PC-9 (cell line): ENCODE measurements at regions not wholly inside any gene's neighbourhood (a gene's known extent, or its start where the extent isn't known, plus 50 kb on each side); places are given as distances from the start of the nearest gene placed in this dataset.

Source experiments
- BruUV-seq: library from RNA; stranded (reverse); fragments of 400-500 nt; replicated peaks from 2 replicates; lab custom pipeline; 2021; lab: Mats Ljungman, UMichigan
- CTCF ChIA-PET: fragments of 300-600 bp; sonication (Branson Sonifier 250); formaldehyde crosslinking; loops from one replicate; lab custom pipeline; 2022; ENCODE audit warnings: antibody characterized with exemption; lab: Charles Lee
- POLR2A ChIA-PET: fragments of 300-600 bp; sonication (Branson Sonifier 250); formaldehyde crosslinking; loops from one replicate; lab custom pipeline; 2022; ENCODE audit warnings: antibody characterized with exemption; ENCODE audit not compliant: unreplicated experiment; lab: Charles Lee
- DNase-seq, 2 experiments: peaks; one replicate each; pipeline versions ENCODE4 v3.0.0 to v3.0.0-alpha.2; 2015 to 2022; ENCODE audit warnings: mixed read lengths in 1 of 2
- H2AFZ ChIP-seq: fragments of 200-600 bp; sonication (generic); 2 replicates; pipeline ENCODE4 v1.8.1; 2017; ENCODE audit warnings: antibody characterized with exemption
- H3F3A ChIP-seq: fragments of 200-600 bp; sonication (generic); 2 replicates; pipeline ENCODE4 v1.8.1; 2017; ENCODE audit warnings: antibody characterized with exemption, mild to moderate bottlenecking, low read depth; ENCODE audit not compliant: insufficient read depth
- H3K27ac ChIP-seq: fragments of 200-600 bp; sonication (generic); 2 replicates; pipeline ENCODE4 v1.6.1; 2016; ENCODE audit warnings: mixed run types
- H3K27me3 ChIP-seq: fragments of 200-600 bp; sonication (generic); 2 replicates; pipeline ENCODE4 v1.6.1; 2016; ENCODE audit warnings: low read depth, mixed run types; ENCODE audit not compliant: insufficient read depth
- H3K36me3 ChIP-seq: fragments of 200-600 bp; sonication (generic); 2 replicates; pipeline ENCODE4 v1.6.1; 2016; ENCODE audit warnings: low read depth, mixed run types
- H3K4me1 ChIP-seq: fragments of 200-600 bp; sonication (generic); replicated peaks from 2 replicates; pipeline ENCODE4 v1.6.1; 2016; ENCODE audit warnings: mixed run types; ENCODE audit not compliant: insufficient read depth
- H3K4me2 ChIP-seq: fragments of 200-600 bp; sonication (generic); 2 replicates; pipeline ENCODE4 v1.6.1; 2017; ENCODE audit warnings: mixed run types
- H3K4me3 ChIP-seq: fragments of 200-600 bp; sonication (generic); 2 replicates; pipeline ENCODE4 v1.6.1; 2016; ENCODE audit warnings: mixed run types
- H3K79me2 ChIP-seq: fragments of 200-600 bp; sonication (generic); 2 replicates; pipeline ENCODE4 v1.6.1; 2017; ENCODE audit warnings: low read depth, mixed run types
- H3K9me2 ChIP-seq: fragments of 200-600 bp; sonication (generic); 2 replicates; pipeline ENCODE4 v1.8.1; 2017; ENCODE audit warnings: mild to moderate bottlenecking; ENCODE audit not compliant: insufficient read depth
- H3K9me3 ChIP-seq: fragments of 200-600 bp; sonication (generic); 2 replicates; pipeline ENCODE4 v1.8.1; 2016; ENCODE audit warnings: low read depth; ENCODE audit not compliant: insufficient read depth
- H4K20me1 ChIP-seq: fragments of 200-600 bp; sonication (generic); 2 replicates; pipeline ENCODE4 v1.8.1; 2017; ENCODE audit not compliant: insufficient read depth
- CTCF ChIP-seq: fragments of 200-600 bp; sonication (generic); conservative IDR thresholded peaks from 2 replicates; pipeline ENCODE4 v1.6.1; 2017; ENCODE audit warnings: mixed run types, antibody characterized with exemption, mild to moderate bottlenecking, moderate library complexity
- EZH2 ChIP-seq: fragments of 200-600 bp; sonication (generic); IDR thresholded peaks from 2 replicates; pipeline ENCODE4 v1.8.0; 2017; ENCODE audit warnings: antibody characterized with exemption, low read depth
- intact Hi-C: fragments of 100-400 bp; cut with micrococcal nuclease; formaldehyde crosslinking; loops from one replicate; pipeline ENCODE4 v1.10.0; 2022; ENCODE audit not compliant: unreplicated experiment

DNA sequence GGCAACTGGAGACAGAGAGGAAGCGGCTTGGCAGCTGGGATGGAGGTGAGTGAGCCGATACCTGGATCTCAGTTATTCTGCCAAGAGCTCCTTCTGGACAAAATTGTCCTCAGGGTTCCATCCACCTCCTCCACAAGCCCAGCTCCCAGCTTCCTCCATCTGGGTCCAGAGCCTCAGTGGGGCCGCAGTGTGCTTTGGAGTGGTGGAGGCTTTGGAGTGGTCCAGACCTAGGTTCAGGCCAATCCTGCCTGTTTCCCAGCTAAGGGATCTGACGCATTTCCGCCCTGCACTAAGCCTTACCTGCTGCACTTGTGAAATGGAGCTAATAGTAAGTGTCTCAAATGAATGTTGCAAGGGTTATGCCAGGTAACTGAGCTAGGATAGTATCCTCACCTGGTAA lies 355.7 kb upstream of the SHH start:
- intact Hi-C loops: no loop called here
- no peaks in the 10 kb centered on the region for H4K20me1 ChIP-seq
- H3K4me1 ChIP-seq: no peaks in the 10 kb centered on the region
- no peak overlapping the region for H3K4me2 ChIP-seq
- no peak overlapping the region for H2AFZ ChIP-seq
- no peaks in the 10 kb centered on the region for H3K36me3 ChIP-seq
- H3K27me3 ChIP-seq: peaks cover 88% of the 10 kb centered on the region
- H3K4me3 ChIP-seq: no peak overlapping the region
- no TSS peak for BruUV-seq
- TF ChIP-seq CTCF (no peak), EZH2 (no peak)
- H3K9me3 ChIP-seq: no peaks in the 10 kb centered on the region
- DNase-seq: no peak
- H3K9me2 ChIP-seq: no peaks in the 10 kb centered on the region
- H3K79me2 ChIP-seq: no peaks in the 10 kb centered on the region
- ChIA-PET CTCF (interaction anchor here (0.6 kb wide), 1 partner anchor 161 kb away, joined by 3 read pairs; no protein-coding TSS in a partner anchor), POLR2A (no interaction called here)
- H3K27ac ChIP-seq: no peak overlapping the region
- no peaks in the 10 kb centered on the region for H3F3A ChIP-seq

GRCh38 chr7:156167417-156167807 lies 355.1 kb upstream of the SHH start:
- no peak for DNase-seq
- no peaks in the 10 kb centered on the region for H3K36me3 ChIP-seq
- H2AFZ ChIP-seq: no peak overlapping the region
- no peak overlapping the region for H3K4me3 ChIP-seq
- intact Hi-C loops: no loop called here
- no TSS peak for BruUV-seq
- no peak overlapping the region for H3K27ac ChIP-seq
- TF ChIP-seq CTCF (no peak), EZH2 (no peak)
- H3K4me1 ChIP-seq: no peaks in the 10 kb centered on the region
- no peak overlapping the region for H3K4me2 ChIP-seq
- H3K9me3 ChIP-seq: no peaks in the 10 kb centered on the region
- peaks cover 88% of the 10 kb centered on the region for H3K27me3 ChIP-seq
- H3K79me2 ChIP-seq: no peaks in the 10 kb centered on the region
- H4K20me1 ChIP-seq: no peaks in the 10 kb centered on the region
- no peaks in the 10 kb centered on the region for H3F3A ChIP-seq
- ChIA-PET POLR2A (no interaction called here), CTCF (no interaction called here)
- H3K9me2 ChIP-seq: no peaks in the 10 kb centered on the region

- no peak for TF ChIP-seq EZH2
- no peak for TF ChIP-seq CTCF
- Histone ChIP-seq H3K4me3 (no peak overlapping the region), H3K79me2 (no peaks in the 10 kb centered on the region), H3K4me1 (no peaks in the 10 kb centered on the region), H2AFZ (no peak overlapping the region), H3F3A (no peaks in the 10 kb centered on the region), H3K27me3 (peaks cover 88% of the 10 kb centered on the region), H3K36me3 (no peaks in the 10 kb centered on the region), H3K27ac (no peak overlapping the region), H4K20me1 (no peaks in the 10 kb centered on the region), H3K9me2 (no peaks in the 10 kb centered on the region), H3K9me3 (no peaks in the 10 kb centered on the region), H3K4me2 (no peak overlapping the region)
- ChIA-PET CTCF (no interaction called here), POLR2A (no interaction called here)
- no peak for DNase-seq
- BruUV-seq: no TSS peak
- intact Hi-C loops: no loop called here
Measured at GRCh38 chr7:156166692-156167416, 354.6 kb upstream of the SHH start.
